PC-9 (cell line): ENCODE measurements at regions not wholly inside any gene's neighbourhood (a gene's known extent, or its start where the extent isn't known, plus 50 kb on each side); places are given as distances from the start of the nearest gene placed in this dataset.

Source experiments
- BruUV-seq: library from RNA; stranded (reverse); fragments of 400-500 nt; replicated peaks from 2 replicates; lab custom pipeline; 2021; lab: Mats Ljungman, UMichigan
- CTCF ChIA-PET: fragments of 300-600 bp; sonication (Branson Sonifier 250); formaldehyde crosslinking; loops from one replicate; lab custom pipeline; 2022; ENCODE audit warnings: antibody characterized with exemption; lab: Charles Lee
- POLR2A ChIA-PET: fragments of 300-600 bp; sonication (Branson Sonifier 250); formaldehyde crosslinking; loops from one replicate; lab custom pipeline; 2022; ENCODE audit warnings: antibody characterized with exemption; ENCODE audit not compliant: unreplicated experiment; lab: Charles Lee
- DNase-seq, 2 experiments: peaks; one replicate each; pipeline versions ENCODE4 v3.0.0 to v3.0.0-alpha.2; 2015 to 2022; ENCODE audit warnings: mixed read lengths in 1 of 2
- H2AFZ ChIP-seq: fragments of 200-600 bp; sonication (generic); 2 replicates; pipeline ENCODE4 v1.8.1; 2017; ENCODE audit warnings: antibody characterized with exemption
- H3F3A ChIP-seq: fragments of 200-600 bp; sonication (generic); 2 replicates; pipeline ENCODE4 v1.8.1; 2017; ENCODE audit warnings: antibody characterized with exemption, mild to moderate bottlenecking, low read depth; ENCODE audit not compliant: insufficient read depth
- H3K27ac ChIP-seq: fragments of 200-600 bp; sonication (generic); 2 replicates; pipeline ENCODE4 v1.6.1; 2016; ENCODE audit warnings: mixed run types
- H3K27me3 ChIP-seq: fragments of 200-600 bp; sonication (generic); 2 replicates; pipeline ENCODE4 v1.6.1; 2016; ENCODE audit warnings: low read depth, mixed run types; ENCODE audit not compliant: insufficient read depth
- H3K36me3 ChIP-seq: fragments of 200-600 bp; sonication (generic); 2 replicates; pipeline ENCODE4 v1.6.1; 2016; ENCODE audit warnings: low read depth, mixed run types
- H3K4me1 ChIP-seq: fragments of 200-600 bp; sonication (generic); replicated peaks from 2 replicates; pipeline ENCODE4 v1.6.1; 2016; ENCODE audit warnings: mixed run types; ENCODE audit not compliant: insufficient read depth
- H3K4me2 ChIP-seq: fragments of 200-600 bp; sonication (generic); 2 replicates; pipeline ENCODE4 v1.6.1; 2017; ENCODE audit warnings: mixed run types
- H3K4me3 ChIP-seq: fragments of 200-600 bp; sonication (generic); 2 replicates; pipeline ENCODE4 v1.6.1; 2016; ENCODE audit warnings: mixed run types
- H3K79me2 ChIP-seq: fragments of 200-600 bp; sonication (generic); 2 replicates; pipeline ENCODE4 v1.6.1; 2017; ENCODE audit warnings: low read depth, mixed run types
- H3K9me2 ChIP-seq: fragments of 200-600 bp; sonication (generic); 2 replicates; pipeline ENCODE4 v1.8.1; 2017; ENCODE audit warnings: mild to moderate bottlenecking; ENCODE audit not compliant: insufficient read depth
- H3K9me3 ChIP-seq: fragments of 200-600 bp; sonication (generic); 2 replicates; pipeline ENCODE4 v1.8.1; 2016; ENCODE audit warnings: low read depth; ENCODE audit not compliant: insufficient read depth
- H4K20me1 ChIP-seq: fragments of 200-600 bp; sonication (generic); 2 replicates; pipeline ENCODE4 v1.8.1; 2017; ENCODE audit not compliant: insufficient read depth
- CTCF ChIP-seq: fragments of 200-600 bp; sonication (generic); conservative IDR thresholded peaks from 2 replicates; pipeline ENCODE4 v1.6.1; 2017; ENCODE audit warnings: mixed run types, antibody characterized with exemption, mild to moderate bottlenecking, moderate library complexity
- EZH2 ChIP-seq: fragments of 200-600 bp; sonication (generic); IDR thresholded peaks from 2 replicates; pipeline ENCODE4 v1.8.0; 2017; ENCODE audit warnings: antibody characterized with exemption, low read depth
- intact Hi-C: fragments of 100-400 bp; cut with micrococcal nuclease; formaldehyde crosslinking; loops from one replicate; pipeline ENCODE4 v1.10.0; 2022; ENCODE audit not compliant: unreplicated experiment

DNA sequence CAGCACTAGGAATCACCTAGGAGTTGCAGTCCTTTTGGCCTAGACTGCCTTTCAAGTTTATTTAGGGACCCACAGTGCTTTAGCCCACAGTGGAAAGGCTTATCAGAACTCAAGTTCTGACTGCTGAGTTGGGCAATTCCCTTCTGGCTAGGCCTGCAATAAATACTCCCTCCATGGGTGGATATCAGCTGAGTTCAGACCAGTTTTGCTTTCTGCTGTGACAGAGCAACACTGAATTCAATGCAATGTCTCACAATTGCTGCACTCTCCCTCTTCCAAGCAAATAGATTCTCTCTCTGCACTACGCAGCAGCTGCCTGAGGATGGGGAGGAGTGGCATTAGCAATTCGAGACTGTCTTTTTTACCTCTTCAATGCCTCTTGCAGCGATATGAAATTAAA, 1153.3 kb downstream of the SORCS1 start:
- Histone ChIP-seq H3K79me2 (no peaks in the 10 kb centered on the region), H2AFZ (no peak overlapping the region), H3K4me1 (no peaks in the 10 kb centered on the region), H3K9me2 (no peaks in the 10 kb centered on the region), H3F3A (no peaks in the 10 kb centered on the region), H3K27ac (no peak overlapping the region), H3K36me3 (no peaks in the 10 kb centered on the region), H3K27me3 (no peaks in the 10 kb centered on the region), H3K4me2 (no peak overlapping the region), H3K9me3 (no peaks in the 10 kb centered on the region), H3K4me3 (no peak overlapping the region), H4K20me1 (no peaks in the 10 kb centered on the region)
- DNase-seq: no peak
- POLR2A ChIA-PET: no interaction called here
- intact Hi-C loops: no loop called here
- no peak for TF ChIP-seq EZH2
- no peak for TF ChIP-seq CTCF
- CTCF ChIA-PET: no interaction called here
- BruUV-seq: no TSS peak

DNA sequence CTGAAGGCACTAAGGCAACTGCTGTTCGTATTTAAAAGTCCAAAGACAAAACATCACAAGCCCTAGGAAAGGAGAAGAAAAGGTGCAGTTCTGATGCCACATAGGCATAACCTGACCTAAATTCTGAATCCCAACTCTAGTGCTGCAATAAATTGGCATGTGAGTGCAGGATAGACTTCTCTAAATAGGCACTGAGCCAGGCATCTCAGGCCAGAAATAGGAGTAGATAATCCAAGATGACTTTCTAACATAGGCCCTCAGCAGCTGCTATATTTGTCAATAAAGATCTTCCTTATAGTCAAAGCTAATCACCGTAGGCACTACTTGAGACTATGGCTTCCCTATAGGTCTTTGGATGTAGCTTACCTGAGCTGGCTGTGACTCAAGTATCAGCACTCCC, 1163.8 kb downstream of the SORCS1 start:
- DNase-seq: no peak
- Histone ChIP-seq H3K27me3 (no peaks in the 10 kb centered on the region), H3K4me2 (no peak overlapping the region), H3F3A (no peaks in the 10 kb centered on the region), H3K79me2 (no peaks in the 10 kb centered on the region), H3K36me3 (no peaks in the 10 kb centered on the region), H3K4me1 (no peaks in the 10 kb centered on the region), H3K9me2 (no peaks in the 10 kb centered on the region), H3K9me3 (no peaks in the 10 kb centered on the region), H3K4me3 (no peak overlapping the region), H4K20me1 (no peaks in the 10 kb centered on the region), H3K27ac (no peak overlapping the region), H2AFZ (no peak overlapping the region)
- no TSS peak for BruUV-seq
- intact Hi-C loops: no loop called here
- no peak for TF ChIP-seq CTCF
- no peak for TF ChIP-seq EZH2
- CTCF ChIA-PET: no interaction called here
- POLR2A ChIA-PET: no interaction called here

GRCh38 chr10:105993609-105994008, 1170.9 kb downstream of the SORCS1 start:
- H2AFZ ChIP-seq: no peak overlapping the region
- TF ChIP-seq CTCF (no peak), EZH2 (no peak)
- no peaks in the 10 kb centered on the region for H3K79me2 ChIP-seq
- H3K4me3 ChIP-seq: no peak overlapping the region
- no peaks in the 10 kb centered on the region for H4K20me1 ChIP-seq
- H3K27ac ChIP-seq: no peak overlapping the region
- no peak overlapping the region for H3K4me2 ChIP-seq
- intact Hi-C loops: no loop called here
- no peaks in the 10 kb centered on the region for H3K36me3 ChIP-seq
- H3K27me3 ChIP-seq: no peaks in the 10 kb centered on the region
- ChIA-PET POLR2A (no interaction called here), CTCF (no interaction called here)
- H3K4me1 ChIP-seq: no peaks in the 10 kb centered on the region
- H3K9me2 ChIP-seq: no peaks in the 10 kb centered on the region
- no TSS peak for BruUV-seq
- no peaks in the 10 kb centered on the region for H3F3A ChIP-seq
- no peaks in the 10 kb centered on the region for H3K9me3 ChIP-seq
- DNase-seq: no peak
